Hepatocyte (in vitro differentiated cells): ENCODE measurements at regions not wholly inside any gene's neighbourhood (a gene's known extent, or its start where the extent isn't known, plus 50 kb on each side); places are given as distances from the start of the nearest gene placed in this dataset.

Experiments used
- DNase-seq: peaks from one replicate; pipeline ENCODE4 v3.0.0-alpha.2; 2016; ENCODE audit warnings: low spot score
- H2AFZ ChIP-seq: fragments of 200-600 bp; sonication (generic); 2 replicates; pipeline ENCODE4 v1.6.0; 2016; ENCODE audit warnings: antibody characterized with exemption, mild to moderate bottlenecking
- H3K27ac ChIP-seq: fragments of 200-600 bp; sonication (generic); 2 replicates; pipeline ENCODE4 v1.5.1; 2016; ENCODE audit warnings: mild to moderate bottlenecking
- H3K27me3 ChIP-seq: fragments of 200-600 bp; sonication (generic); 2 replicates; pipeline ENCODE4 v1.6.1; 2016
- H3K36me3 ChIP-seq: fragments of 200-600 bp; sonication (generic); replicated peaks from 2 replicates; pipeline ENCODE4 v1.5.1; 2016; ENCODE audit warnings: low read depth; ENCODE audit not compliant: insufficient read depth
- H3K4me1 ChIP-seq: fragments of 200-600 bp; sonication (generic); 2 replicates; pipeline ENCODE4 v1.5.1; 2016; ENCODE audit warnings: mild to moderate bottlenecking, moderate library complexity; ENCODE audit not compliant: insufficient read depth
- H3K4me2 ChIP-seq: fragments of 200-600 bp; sonication (generic); 2 replicates; pipeline ENCODE4 v1.6.0; 2016
- H3K4me3 ChIP-seq: fragments of 200-600 bp; sonication (generic); 2 replicates; pipeline ENCODE4 v1.5.1; 2016; ENCODE audit warnings: mild to moderate bottlenecking
- H3K79me2 ChIP-seq: fragments of 200-600 bp; sonication (generic); 2 replicates; pipeline ENCODE4 v1.6.0; 2017; ENCODE audit warnings: mild to moderate bottlenecking
- H3K9me2 ChIP-seq: fragments of 200-600 bp; sonication (generic); replicated peaks from 2 replicates; pipeline ENCODE4 v1.6.0; 2017; ENCODE audit warnings: mild to moderate bottlenecking; ENCODE audit not compliant: insufficient read depth
- H3K9me3 ChIP-seq: fragments of 200-600 bp; sonication (generic); 2 replicates; pipeline ENCODE4 v1.5.1; 2016; ENCODE audit warnings: low read depth, mild to moderate bottlenecking
- H4K20me1 ChIP-seq: fragments of 200-600 bp; sonication (generic); 2 replicates; pipeline ENCODE4 v1.6.0; 2016; ENCODE audit warnings: mild to moderate bottlenecking; ENCODE audit not compliant: insufficient read depth, poor library complexity, severe bottlenecking
- CTCF ChIP-seq: fragments of 200-600 bp; sonication (generic); IDR thresholded peaks from 2 replicates; pipeline ENCODE4 v1.5.1; 2016; ENCODE audit warnings: antibody characterized with exemption, mild to moderate bottlenecking; ENCODE audit not compliant: poor library complexity
- EZH2 ChIP-seq: fragments of 200-600 bp; sonication (generic); IDR thresholded peaks from 2 replicates; pipeline ENCODE4 v1.6.1; 2016; ENCODE audit warnings: antibody characterized with exemption, mild to moderate bottlenecking, borderline replicate concordance
- EZH2phosphoT487 ChIP-seq: fragments of 200-600 bp; sonication (generic); IDR thresholded peaks from one replicate; pipeline ENCODE4 v1.6.1; 2018; ENCODE audit warnings: antibody characterized with exemption, mild to moderate bottlenecking, low read depth, moderate library complexity; ENCODE audit not compliant: unreplicated experiment, severe bottlenecking
- WGBS: methylation state at CpG from one replicate; pipeline ENCODE4 v1.1.6; 2016; ENCODE audit warnings: low lambda C conversion rate; ENCODE audit errors: missing lambda C conversion rate; 5-methylcytosine and 5-hydroxymethylcytosine counted together

GRCh38 chr2:39487398-39488250, 50.5 kb upstream of the MAP4K3 start:
- whole genome bisulfite sequencing: 28% methylated on average over 4 of the region's 4 CpGs
- TF ChIP-seq CTCF (no peak), EZH2phosphoT487 (no peak), EZH2 (no peak)
- Histone ChIP-seq H3K79me2 (no peaks in the 10 kb centered on the region), H3K4me2 (no peak overlapping the region), H4K20me1 (no peaks in the 10 kb centered on the region), H3K27ac (no peak overlapping the region), H3K9me3 (no peaks in the 10 kb centered on the region), H3K4me3 (no peak overlapping the region), H3K4me1 (no peaks in the 10 kb centered on the region), H3K9me2 (no peaks in the 10 kb centered on the region), H3K27me3 (no peaks in the 10 kb centered on the region), H3K36me3 (no peaks in the 10 kb centered on the region), H2AFZ (no peak overlapping the region)
- no peak for DNase-seq

GRCh38 chr2:39488450-39488849, 51.4 kb upstream of the MAP4K3 start:
- Histone ChIP-seq H3K4me2 (no peak overlapping the region), H3K9me3 (no peaks in the 10 kb centered on the region), H4K20me1 (no peaks in the 10 kb centered on the region), H3K36me3 (no peaks in the 10 kb centered on the region), H3K4me1 (no peaks in the 10 kb centered on the region), H3K4me3 (no peak overlapping the region), H3K27ac (no peak overlapping the region), H3K9me2 (no peaks in the 10 kb centered on the region), H3K27me3 (no peaks in the 10 kb centered on the region), H2AFZ (no peak overlapping the region), H3K79me2 (no peaks in the 10 kb centered on the region)
- 88% methylated on average over 4 of the region's 4 CpGs for WGBS
- TF ChIP-seq EZH2phosphoT487 (no peak), CTCF (no peak), EZH2 (no peak)
- DNase-seq: no peak

- no peaks in the 10 kb centered on the region for H3K9me3 ChIP-seq
- H3K4me3 ChIP-seq: no peak overlapping the region
- H2AFZ ChIP-seq: no peak overlapping the region
- H3K9me2 ChIP-seq: no peaks in the 10 kb centered on the region
- H3K36me3 ChIP-seq: no peaks in the 10 kb centered on the region
- TF ChIP-seq EZH2 (no peak), EZH2phosphoT487 (no peak), CTCF (no peak)
- no peak overlapping the region for H3K4me2 ChIP-seq
- no peaks in the 10 kb centered on the region for H3K79me2 ChIP-seq
- no peaks in the 10 kb centered on the region for H3K4me1 ChIP-seq
- no peak for DNase-seq
- 96% methylated on average over 4 of the region's 4 CpGs for WGBS
- H3K27ac ChIP-seq: no peak overlapping the region
- H4K20me1 ChIP-seq: no peaks in the 10 kb centered on the region
- H3K27me3 ChIP-seq: no peaks in the 10 kb centered on the region
Observed at GRCh38 chr2:39490586-39490985, 53.5 kb upstream of the MAP4K3 start.
